ENCODE measurements at regions not wholly inside any gene's neighbourhood (a gene's known extent, or its start where the extent isn't known, plus 50 kb on each side); places are given as distances from the start of the nearest gene placed in this dataset.

GRCh38 chr7:94297397-94297838, 97.3 kb upstream of the COL1A2 start:
- no peak overlapping the region for H2AK5ac ChIP-seq (ENCODE audit: low read depth, low read length)
- H4K20me1 ChIP-seq (replicated peaks in 1 of 2; ENCODE audit: control insufficient read depth in 1 of 2, insufficient read depth in 2 of 2, low read length in 2 of 2) = no peaks in the 10 kb centered on the region
- H3K18ac ChIP-seq (ENCODE audit: extremely low read depth, low read length) = no peak overlapping the region
- no peak overlapping the region for H2BK15ac ChIP-seq (ENCODE audit: low read length)
- H3K4me3 ChIP-seq (ENCODE audit: extremely low read depth in 1 of 4, insufficient read depth in 2 of 4, low read depth in 3 of 4, low read length in 4 of 4) = no peak overlapping the region
- H3K36me3 ChIP-seq (ENCODE audit: control insufficient read depth in 2 of 4, insufficient read depth in 4 of 4, low read length in 3 of 4) = no peaks in the 10 kb centered on the region
- peaks cover 0 to 1% (median 0%) of the 10 kb centered on the region in 4 experiments; a peak in 1 of 7 replicates for H3K27me3 ChIP-seq (replicated peaks in 1 of 4; ENCODE audit: control insufficient read depth in 3 of 4, extremely low read depth in 1 of 4, insufficient read depth in 3 of 4, low read length in 3 of 4)
- ChIA-PET CTCF (ENCODE audit: partially characterized antibody) (interaction anchor here (0.6 to 18.5 kb wide), 7 partner anchors 8 to 498 kb away, joined by 3 to 372 read pairs (median 5); partner anchors contain the start of gene COL1A2), POLR2A (ENCODE audit: partially characterized antibody) (no interaction called here)
- H3K79me1 ChIP-seq (ENCODE audit: low read depth, low read length) = no peaks in the 10 kb centered on the region
- no peak overlapping the region for H4K91ac ChIP-seq (replicated peaks; ENCODE audit: insufficient read length, low read length)
- H2BK12ac ChIP-seq (ENCODE audit: low read depth, low read length) = no peak overlapping the region
- no peak overlapping the region for H3K23ac ChIP-seq (ENCODE audit: insufficient read length)
- peaks cover 2% of the 10 kb centered on the region; the same call in 1 of the 2 replicates for H3K23me2 ChIP-seq (ENCODE audit: low read depth, low read length)
- H4K8ac ChIP-seq (ENCODE audit: extremely low read depth, insufficient read depth, low read length) = no peak overlapping the region
- H3K79me2 ChIP-seq (ENCODE audit: control insufficient read depth in 1 of 2, insufficient read depth in 2 of 2, low read length in 2 of 2) = no peaks in the 10 kb centered on the region
- H2AFZ ChIP-seq (ENCODE audit: low read length) = no peak overlapping the region
- H3K27ac ChIP-seq (ENCODE audit: low read depth, low read length) = no peak overlapping the region
- 89% methylated on average over 4 of the region's 5 CpGs; no CpG with 5 or more reads in 1 of the 2 experiments for WGBS, 2 experiments (ENCODE audit: extremely low coverage in 1 of 2, insufficient coverage in 1 of 2, insufficient read length in 1 of 2, insufficient replicate concordance in 2 of 2, low coverage in 1 of 2, low lambda C conversion rate in 2 of 2, missing lambda C conversion rate in 1 of 2)
- no peak overlapping the region for H3K9ac ChIP-seq (replicated peaks in 1 of 4; ENCODE audit: extremely low read depth in 1 of 4, low read depth in 3 of 4, low read length in 3 of 4)
- H3K4me1 ChIP-seq (replicated peaks in 1 of 4; ENCODE audit: control insufficient read depth in 3 of 4, insufficient read depth in 4 of 4, low read length in 3 of 4) = peaks cover 3 to 16% (median 6%) of the 10 kb centered on the region in 4 experiments; a peak in 6 of 7 replicates
- no peak for DNase-seq (ENCODE audit: low read depth in 1 of 2, low spot score in 2 of 2)
- H3K4ac ChIP-seq (replicated peaks; ENCODE audit: insufficient read length, low read depth, low read length) = no peak overlapping the region
- H3K14ac ChIP-seq (ENCODE audit: insufficient read length) = no peak overlapping the region
- no peak for FAIRE-seq
- H4K5ac ChIP-seq (ENCODE audit: insufficient read length, low read depth, low read length) = no peak overlapping the region
- no peak overlapping the region for H3K56ac ChIP-seq (replicated peaks; ENCODE audit: insufficient read length, low read depth, low read length)
- H3K4me2 ChIP-seq (ENCODE audit: insufficient read depth in 1 of 2, low read depth in 2 of 2, low read length in 2 of 2) = no peak overlapping the region
- H2BK120ac ChIP-seq (replicated peaks; ENCODE audit: low read depth, low read length) = no peak overlapping the region
- TF ChIP-seq RNF2 (IDR thresholded peaks at IDR 0.05; ENCODE audit: borderline replicate concordance, low read depth, low read length, missing control alignments, poor library complexity, severe bottlenecking) (no peak), BRCA1 (IDR thresholded peaks at IDR 0.05; ENCODE audit: low read depth, low read length) (no peak), ZNF274 (IDR thresholded peaks at IDR 0.05; ENCODE audit: borderline replicate concordance, extremely low read depth, low read length) (no peak), CREB1 (IDR thresholded peaks at IDR 0.05) (no peak), SP4 (IDR thresholded peaks at IDR 0.05; ENCODE audit: low read length) (no peak), TAF1 (IDR thresholded peaks at IDR 0.05; ENCODE audit: low read depth, low read length) (no peak), EZH2 (IDR thresholded peaks at IDR 0.05; ENCODE audit: low read depth, low read length, severe bottlenecking) (no peak), SIX5 (IDR thresholded peaks at IDR 0.05; ENCODE audit: low read depth, low read length) (no peak)
- H3K9me3 ChIP-seq (ENCODE audit: insufficient read depth in 2 of 2, low read depth in 1 of 2, low read length in 1 of 2) = no peaks in the 10 kb centered on the region
- no peak overlapping the region for H2BK5ac ChIP-seq (ENCODE audit: low read depth, low read length)
- H2BK20ac ChIP-seq (ENCODE audit: low read length) = no peak overlapping the region

All from H1 (cell line).